GM10266 (cell line): ENCODE measurements at regions not wholly inside any gene's neighbourhood (a gene's known extent, or its start where the extent isn't known, plus 50 kb on each side); places are given as distances from the start of the nearest gene placed in this dataset.

Source experiments
- DNase-seq: peaks from one replicate; pipeline ENCODE4 v3.0.0; 2012; ENCODE audit errors: extremely low spot score
- CTCF ChIP-seq: IDR thresholded peaks from 2 replicates; pipeline ENCODE4 v1.5.1; 2012; ENCODE audit warnings: mild to moderate bottlenecking, low read depth; ENCODE audit not compliant: control insufficient read depth, insufficient read depth; ENCODE audit errors: missing control alignments

GRCh38 chr18:26710470-26711096, 154.9 kb downstream of the AQP4 start:
- peak; percentile 29 for DNase-seq
- no peak for TF ChIP-seq CTCF

GRCh38 chr18:26709897-26710296, 155.6 kb downstream of the AQP4 start:
- TF ChIP-seq CTCF: no peak
- DNase-seq: no peak

GRCh38 chr18:26708806-26709716, 156.4 kb downstream of the AQP4 start:
- DNase-seq: no peak
- no peak for TF ChIP-seq CTCF

GRCh38 chr18:26706911-26707351, 158.6 kb downstream of the AQP4 start:
- TF ChIP-seq CTCF: no peak
- DNase-seq: no peak

- DNase-seq: no peak
- no peak for TF ChIP-seq CTCF
Observed at GRCh38 chr18:26705757-26706156, 157.4 kb upstream of the KCTD1 start.

GRCh38 chr18:26703170-26703930, 155.0 kb upstream of the KCTD1 start:
- no peak for TF ChIP-seq CTCF
- no peak for DNase-seq
